Gastroesophageal sphincter (tissue), 4 donors: ENCODE measurements at regions not wholly inside any gene's neighbourhood (a gene's known extent, or its start where the extent isn't known, plus 50 kb on each side); places are given as distances from the start of the nearest gene placed in this dataset.

ENCODE experiments used
- ATAC-seq: fragments of 150-250 bp; one replicate; pipeline ENCODE4 v1.9.1; 2016; ENCODE audit warnings: mild to moderate bottlenecking, moderate library complexity
- H3K27ac ChIP-seq, 4 donors: fragments of 200-600 bp; sonication (generic) in 3 of 4; 1 replicate in 3 of 4; 2 replicates in 1 of 4; pipeline ENCODE4 v1.5.1; 2016 to 2019
- H3K27me3 ChIP-seq: fragments of 200-600 bp; sonication (generic); one replicate; pipeline ENCODE4 v1.5.1; 2019
- H3K36me3 ChIP-seq, 2 donors: fragments of 200-600 bp; sonication (generic); one replicate each; pipeline ENCODE4 v1.5.1; 2019; ENCODE audit warnings: control low read depth in 1 of 2
- H3K4me1 ChIP-seq, 3 donors: fragments of 200-600 bp; sonication (generic); 1 replicate in 2 of 3; 2 replicates in 1 of 3; pipeline ENCODE4 v1.5.1; 2016 to 2019; ENCODE audit warnings: control low read depth in 2 of 3
- H3K4me3 ChIP-seq, 2 donors: fragments of 200-600 bp; sonication (generic); one replicate each; pipeline ENCODE4 v1.5.1; 2019; ENCODE audit warnings: mild to moderate bottlenecking in 1 of 2, moderate library complexity in 1 of 2
- H3K9me3 ChIP-seq, 3 donors: fragments of 200-600 bp; sonication (generic); one replicate each; pipeline ENCODE4 v1.5.1; 2017 to 2019; ENCODE audit warnings: control low read depth in 2 of 3
- EP300 ChIP-seq: sonication (generic); formaldehyde crosslinking; IDR thresholded peaks from one replicate; pipeline ENCODE4 v1.6.1; 2017; ENCODE audit warnings: antibody characterized with exemption, mild to moderate bottlenecking
- POLR2A ChIP-seq, 2 donors: fragments of 450-650 bp; IDR thresholded peaks; one replicate each; pipeline ENCODE4 v1.6.1; 2017; ENCODE audit warnings: antibody characterized with exemption in 2 of 2, mild to moderate bottlenecking in 2 of 2, moderate library complexity in 1 of 2
- POLR2AphosphoS5 ChIP-seq: sonication (generic); formaldehyde crosslinking; IDR thresholded peaks from one replicate; pipeline ENCODE4 v1.6.1; 2017; ENCODE audit warnings: antibody characterized with exemption
- WGBS, 2 donors: methylation state at CpG; one replicate each; pipeline ENCODE4 v1.1.5; 2018; ENCODE audit warnings: low coverage in 1 of 2; 5-methylcytosine and 5-hydroxymethylcytosine counted together
- TF ChIP-seq, protein P1 (sequence below), 4 experiments: fragments of 200-600 bp in 2 of 4; fragments of 450-650 bp in 2 of 4; sonication (generic) in 1 of 4; IDR thresholded peaks; one replicate each; pipeline ENCODE4 v1.5.1; 2017 to 2019; ENCODE audit warnings: antibody characterized with exemption in 4 of 4, mild to moderate bottlenecking in 2 of 4, moderate library complexity in 2 of 4

DNA sequence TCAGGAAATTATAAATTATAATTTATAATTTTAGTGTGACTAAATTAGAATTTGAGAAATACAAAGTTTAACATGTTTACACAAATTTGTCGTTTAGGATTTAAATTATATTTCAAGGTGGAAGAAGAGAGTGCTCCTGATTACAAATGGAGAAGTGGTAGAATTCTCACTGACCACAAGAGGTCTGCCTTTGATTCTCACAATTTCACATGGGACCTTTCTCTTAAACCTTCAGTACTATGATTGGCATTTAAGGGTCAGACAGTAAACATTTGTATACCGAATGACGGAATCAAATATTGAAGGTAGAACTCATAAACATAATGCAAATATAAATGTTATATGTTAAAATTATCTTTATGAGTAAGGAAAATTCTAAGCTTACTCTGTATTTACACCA lies 171.7 kb downstream of the SLIT2 start:
- no peak overlapping the region for H3K27ac ChIP-seq
- 94 to 100% methylated on average over 3 of the region's 3 CpGs for WGBS, 2 donors

DNA sequence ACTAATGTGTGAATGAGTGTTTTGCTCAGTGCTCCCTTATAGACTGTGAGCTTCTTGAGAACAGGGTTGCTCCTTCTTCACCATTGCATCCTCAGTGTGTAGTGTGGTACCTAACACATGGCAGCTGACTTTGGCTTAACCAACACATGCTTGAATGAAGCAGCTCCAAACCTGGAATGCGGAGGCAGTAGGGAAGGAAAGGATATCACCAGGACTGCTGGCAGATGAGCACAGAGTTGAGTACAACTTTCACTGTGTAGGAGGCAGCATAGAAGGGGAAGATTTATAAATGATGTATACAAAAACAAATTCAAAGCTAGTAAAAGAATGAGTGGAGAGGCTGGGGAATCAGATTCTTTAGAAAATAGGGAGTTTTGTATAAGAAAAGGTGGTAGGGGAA lies 174.3 kb downstream of the SLIT2 start:
- H3K4me1 ChIP-seq = peaks cover 0 to 35% (median 0%) of the 10 kb centered on the region in 3 donors
- no peak for TF ChIP-seq POLR2AphosphoS5
- no peak for TF ChIP-seq EP300
- no peak for TF ChIP-seq POLR2A (IDR thresholded peaks at IDR 0.05)
- TF ChIP-seq, protein P1, sequence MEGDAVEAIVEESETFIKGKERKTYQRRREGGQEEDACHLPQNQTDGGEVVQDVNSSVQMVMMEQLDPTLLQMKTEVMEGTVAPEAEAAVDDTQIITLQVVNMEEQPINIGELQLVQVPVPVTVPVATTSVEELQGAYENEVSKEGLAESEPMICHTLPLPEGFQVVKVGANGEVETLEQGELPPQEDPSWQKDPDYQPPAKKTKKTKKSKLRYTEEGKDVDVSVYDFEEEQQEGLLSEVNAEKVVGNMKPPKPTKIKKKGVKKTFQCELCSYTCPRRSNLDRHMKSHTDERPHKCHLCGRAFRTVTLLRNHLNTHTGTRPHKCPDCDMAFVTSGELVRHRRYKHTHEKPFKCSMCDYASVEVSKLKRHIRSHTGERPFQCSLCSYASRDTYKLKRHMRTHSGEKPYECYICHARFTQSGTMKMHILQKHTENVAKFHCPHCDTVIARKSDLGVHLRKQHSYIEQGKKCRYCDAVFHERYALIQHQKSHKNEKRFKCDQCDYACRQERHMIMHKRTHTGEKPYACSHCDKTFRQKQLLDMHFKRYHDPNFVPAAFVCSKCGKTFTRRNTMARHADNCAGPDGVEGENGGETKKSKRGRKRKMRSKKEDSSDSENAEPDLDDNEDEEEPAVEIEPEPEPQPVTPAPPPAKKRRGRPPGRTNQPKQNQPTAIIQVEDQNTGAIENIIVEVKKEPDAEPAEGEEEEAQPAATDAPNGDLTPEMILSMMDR (IDR thresholded peaks at IDR 0.05) = no peak
- H3K4me3 ChIP-seq = no peak overlapping the region
- no peak for ATAC-seq
- no CpG with 5 or more reads among the region's 1 CpG for WGBS, 2 donors
- H3K36me3 ChIP-seq = no peaks in the 10 kb centered on the region
- no peaks in the 10 kb centered on the region for H3K27me3 ChIP-seq
- no peak overlapping the region for H3K27ac ChIP-seq
- no peaks in the 10 kb centered on the region for H3K9me3 ChIP-seq

More for the DNA sequence above, 171.7 kb downstream of the SLIT2 start:
- TF ChIP-seq EP300 (no peak), POLR2AphosphoS5 (no peak), POLR2A (IDR thresholded peaks at IDR 0.05) (no peak)
- TF ChIP-seq, protein P1 (IDR thresholded peaks at IDR 0.05) = peak in 1 of 4 experiments; percentile 4
- Histone ChIP-seq H3K4me3 (no peak overlapping the region), H3K27me3 (no peaks in the 10 kb centered on the region), H3K9me3 (no peaks in the 10 kb centered on the region), H3K36me3 (no peaks in the 10 kb centered on the region), H3K4me1 (peaks cover 0 to 32% (median 2%) of the 10 kb centered on the region in 3 donors)
- no peak for ATAC-seq

DNA sequence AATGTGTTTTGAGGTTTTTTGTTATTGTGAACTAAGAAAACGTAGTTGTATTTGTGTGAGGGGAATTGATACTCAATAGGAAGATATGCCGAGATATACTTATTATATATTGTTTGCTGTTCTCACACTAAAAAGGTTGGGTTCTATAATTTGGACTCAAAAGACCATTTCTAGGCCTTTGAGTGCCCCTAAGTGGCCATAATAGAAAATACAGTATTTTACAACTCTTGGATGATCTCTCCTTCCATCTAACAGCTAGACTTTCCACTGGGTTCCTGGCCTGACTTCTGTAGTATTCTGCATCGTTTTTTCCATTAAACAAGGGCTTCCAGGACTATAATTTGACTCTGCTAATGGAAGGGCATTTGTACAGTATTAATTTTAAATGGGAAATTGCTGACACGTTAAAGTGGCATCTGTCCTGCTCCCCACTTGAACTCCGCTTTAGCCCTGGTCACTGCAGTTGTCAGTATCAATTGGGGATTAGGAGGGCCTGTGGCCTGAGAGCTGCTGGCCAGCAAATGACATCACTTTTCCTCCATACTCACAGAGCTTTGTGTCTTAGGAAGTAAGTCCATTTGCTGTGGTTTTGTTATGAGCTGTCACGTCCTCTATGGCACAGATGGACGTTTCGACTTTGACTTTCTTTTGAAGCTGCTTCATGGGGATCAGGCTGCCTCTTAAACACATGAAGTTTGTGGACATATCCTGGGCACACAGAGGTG lies 176.9 kb downstream of the SLIT2 start:
- peaks cover 4 to 53% (median 7%) of the 10 kb centered on the region in 3 donors for H3K4me1 ChIP-seq
- no peaks in the 10 kb centered on the region for H3K27me3 ChIP-seq
- H3K36me3 ChIP-seq = no peaks in the 10 kb centered on the region
- WGBS, 2 donors = 75 to 83% methylated on average over 8 of the region's 8 CpGs
- ATAC-seq = no peak
- H3K27ac ChIP-seq = no peak overlapping the region
- H3K9me3 ChIP-seq = no peaks in the 10 kb centered on the region
- no peak overlapping the region for H3K4me3 ChIP-seq
- TF ChIP-seq, protein P1 (IDR thresholded peaks at IDR 0.05) = no peak

DNA sequence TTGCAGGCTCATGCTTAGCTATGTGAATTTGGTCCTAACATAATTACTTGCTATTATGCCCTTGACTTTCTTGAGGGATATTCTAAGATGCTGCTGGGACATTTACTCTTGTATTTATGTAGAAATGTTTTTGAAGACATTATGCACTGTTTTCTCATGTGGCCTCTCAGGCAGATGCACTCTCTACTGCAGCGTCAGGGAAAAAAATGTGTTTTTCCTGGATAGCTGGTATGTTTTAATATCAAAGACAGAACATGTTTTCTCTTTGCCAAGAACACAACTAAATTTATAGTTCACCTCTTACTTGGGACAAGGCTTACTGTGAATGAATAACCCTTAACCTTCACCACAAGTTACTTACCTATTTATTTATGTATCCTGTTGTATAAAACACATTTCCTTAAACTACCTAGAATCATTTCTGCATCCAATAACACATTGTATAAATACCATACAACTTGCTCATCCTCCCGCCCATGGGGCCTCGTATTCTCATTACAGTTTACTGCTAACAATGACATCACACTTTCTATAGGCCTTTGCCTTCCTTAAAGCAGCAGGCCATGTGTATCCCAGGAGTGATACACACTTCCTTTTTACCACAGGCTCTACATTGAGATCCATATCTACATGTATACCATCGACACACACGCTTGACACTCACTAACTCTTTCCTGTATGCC lies 178.7 kb downstream of the SLIT2 start:
- Histone ChIP-seq H3K36me3 (no peaks in the 10 kb centered on the region), H3K4me3 (no peak overlapping the region), H3K4me1 (peaks cover 4 to 61% (median 7%) of the 10 kb centered on the region in 3 donors), H3K27me3 (no peaks in the 10 kb centered on the region), H3K27ac (peak overlapping the region in 1 of 4 donors; percentile 60), H3K9me3 (no peaks in the 10 kb centered on the region)
- TF ChIP-seq POLR2AphosphoS5 (no peak), EP300 (no peak), POLR2A (IDR thresholded peaks at IDR 0.05) (no peak)
- TF ChIP-seq, protein P1 (IDR thresholded peaks at IDR 0.05) = no peak
- WGBS, 2 donors = 44 to 75% methylated on average over 5 of the region's 5 CpGs
- no peak for ATAC-seq

DNA sequence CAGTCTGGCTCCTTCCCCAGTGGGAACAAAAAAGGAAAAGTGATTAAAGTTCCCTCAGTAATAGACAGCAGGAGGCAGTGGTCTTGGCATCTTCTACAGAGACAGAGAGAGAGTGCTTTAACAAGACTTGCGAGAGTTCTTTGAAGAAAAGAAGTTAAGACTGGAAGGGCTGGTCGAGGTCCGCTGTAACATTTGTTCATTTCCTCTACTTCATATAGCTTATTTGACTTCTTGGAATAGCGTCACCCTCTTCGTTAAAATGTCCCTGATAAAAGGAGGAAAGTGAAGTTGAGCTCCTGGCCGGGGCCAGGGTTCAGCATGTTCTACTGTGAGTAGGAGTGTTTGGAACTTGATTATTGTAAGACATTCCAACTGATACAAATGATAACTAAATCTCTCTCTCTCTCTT lies 179.8 kb downstream of the SLIT2 start:
- H3K36me3 ChIP-seq = no peaks in the 10 kb centered on the region
- H3K4me1 ChIP-seq = peaks cover 4 to 63% (median 10%) of the 10 kb centered on the region in 3 donors
- H3K4me3 ChIP-seq = peak overlapping the region; percentile 10 to 13
- no peaks in the 10 kb centered on the region for H3K27me3 ChIP-seq
- ATAC-seq = peak; percentile 44
- H3K9me3 ChIP-seq = no peaks in the 10 kb centered on the region
- peak overlapping the region in 3 of 4 donors; percentile 60 to 66 (median 61) for H3K27ac ChIP-seq
- TF ChIP-seq, protein P1 (IDR thresholded peaks at IDR 0.05) = peak in 2 of 4 experiments; percentile 20 to 23
- TF ChIP-seq POLR2AphosphoS5 = peak; percentile 8
- no peak for TF ChIP-seq POLR2A (IDR thresholded peaks at IDR 0.05)
- WGBS, 2 donors = 46 to 50% methylated on average over 6 of the region's 6 CpGs
